Liver (tissue), 8 donors: ENCODE measurements at regions not wholly inside any gene's neighbourhood (a gene's known extent, or its start where the extent isn't known, plus 50 kb on each side); places are given as distances from the start of the nearest gene placed in this dataset.

Experiments
- DNase-seq: peaks from one replicate; pipeline ENCODE4 v3.0.0-alpha.2; 2017; ENCODE audit warnings: low spot score
- H3K27ac ChIP-seq, 2 donors: one replicate each; pipeline ENCODE4 v1.7.0; 2013; ENCODE audit warnings: inconsistent platforms in 2 of 2, low read length in 2 of 2, control low read depth in 1 of 2, low read depth in 1 of 2, mild to moderate bottlenecking in 1 of 2
- H3K27me3 ChIP-seq, 4 donors: one replicate each; pipeline versions ENCODE4 v1.6.1 to v1.7.0; 2013; ENCODE audit warnings: low read length in 3 of 4, inconsistent platforms in 1 of 4, mild to moderate bottlenecking in 1 of 4, moderate library complexity in 1 of 4; ENCODE audit not compliant: control insufficient read depth in 4 of 4, insufficient read depth in 4 of 4
- H3K36me3 ChIP-seq, 4 donors: one replicate each; pipeline versions ENCODE4 v1.6.1 to v1.7.0; 2013; ENCODE audit warnings: low read length in 3 of 4, mild to moderate bottlenecking in 3 of 4, low read depth in 1 of 4, moderate library complexity in 1 of 4; ENCODE audit not compliant: control insufficient read depth in 4 of 4, insufficient read depth in 3 of 4
- H3K4me1 ChIP-seq, 4 donors: one replicate each; pipeline versions ENCODE4 v1.6.1 to v1.7.0; 2013; ENCODE audit warnings: low read length in 3 of 4, mild to moderate bottlenecking in 3 of 4, moderate library complexity in 1 of 4; ENCODE audit not compliant: control insufficient read depth in 4 of 4, insufficient read depth in 4 of 4
- H3K4me3 ChIP-seq, 3 donors: one replicate each; pipeline versions ENCODE4 v1.6.1 to v1.7.0; 2013; ENCODE audit warnings: low read length in 3 of 3, control low read depth in 1 of 3, low read depth in 1 of 3, mild to moderate bottlenecking in 1 of 3
- H3K9ac ChIP-seq, 2 donors: one replicate each; pipeline ENCODE4 v1.7.0; 2013; ENCODE audit warnings: low read length in 2 of 2, mild to moderate bottlenecking in 2 of 2, moderate library complexity in 2 of 2, control low read depth in 1 of 2, low read depth in 1 of 2
- H3K9me3 ChIP-seq, 4 donors: one replicate each; pipeline versions ENCODE4 v1.6.1 to v1.7.0; 2013; ENCODE audit warnings: low read length in 3 of 4; ENCODE audit not compliant: control insufficient read depth in 4 of 4
- ATF3 ChIP-seq: IDR thresholded peaks from 2 replicates; pipeline ENCODE4 v1.6.1; 2016; ENCODE audit warnings: antibody characterized with exemption
- EGR1 ChIP-seq, 2 donors: IDR thresholded peaks; 2 replicates each; pipeline ENCODE4 v1.6.1; 2016 to 2018; ENCODE audit warnings: antibody characterized with exemption in 2 of 2, low read depth in 2 of 2
- FOXA1 ChIP-seq: IDR thresholded peaks from 2 replicates; pipeline ENCODE4 v1.6.1; 2016; ENCODE audit warnings: antibody characterized with exemption
- FOXA2 ChIP-seq: IDR thresholded peaks from 2 replicates; pipeline ENCODE4 v1.6.1; 2016; ENCODE audit warnings: antibody characterized with exemption
- GABPA ChIP-seq, 2 donors: IDR thresholded peaks in 1 of 2; conservative IDR thresholded peaks in 1 of 2; 2 replicates each; pipeline ENCODE4 v1.6.1; 2016; ENCODE audit warnings: antibody characterized with exemption in 2 of 2, mild to moderate bottlenecking in 1 of 2, moderate library complexity in 1 of 2
- HNF4A ChIP-seq, 2 donors: conservative IDR thresholded peaks; 2 replicates each; pipeline ENCODE4 v1.6.1; 2016; ENCODE audit warnings: antibody characterized with exemption in 2 of 2, mild to moderate bottlenecking in 2 of 2
- HNF4G ChIP-seq: IDR thresholded peaks from 2 replicates; pipeline ENCODE4 v1.6.1; 2016; ENCODE audit warnings: antibody characterized with exemption
- JUND ChIP-seq, 2 donors: IDR thresholded peaks; 2 replicates each; pipeline ENCODE4 v1.6.1; 2016; ENCODE audit warnings: antibody characterized with exemption in 2 of 2
- NR2F2 ChIP-seq: IDR thresholded peaks from 2 replicates; pipeline ENCODE4 v1.6.1; 2016; ENCODE audit warnings: antibody characterized with exemption
- RAD21 ChIP-seq, 2 donors: IDR thresholded peaks; 2 replicates each; pipeline ENCODE4 v1.6.1; 2016; ENCODE audit warnings: antibody characterized with exemption in 2 of 2, mild to moderate bottlenecking in 2 of 2
- REST ChIP-seq: IDR thresholded peaks from 2 replicates; pipeline ENCODE4 v1.6.1; 2016; ENCODE audit warnings: antibody characterized with exemption, mild to moderate bottlenecking
- RXRA ChIP-seq, 2 donors: IDR thresholded peaks; 2 replicates each; pipeline ENCODE4 v1.6.1; 2017 to 2018; ENCODE audit warnings: antibody characterized with exemption in 2 of 2, mild to moderate bottlenecking in 1 of 2
- SP1 ChIP-seq: IDR thresholded peaks from 2 replicates; pipeline ENCODE4 v1.6.1; 2018; ENCODE audit warnings: antibody characterized with exemption, mild to moderate bottlenecking
- TAF1 ChIP-seq: conservative IDR thresholded peaks from 2 replicates; pipeline ENCODE4 v1.6.1; 2016; ENCODE audit warnings: antibody characterized with exemption, mild to moderate bottlenecking
- YY1 ChIP-seq: IDR thresholded peaks from 2 replicates; pipeline ENCODE4 v1.6.1; 2016; ENCODE audit warnings: antibody characterized with exemption, mild to moderate bottlenecking
- ZBTB33 ChIP-seq: IDR thresholded peaks from 2 replicates; pipeline ENCODE4 v1.6.1; 2016; ENCODE audit warnings: antibody characterized with exemption
- WGBS: extraction: QIAGEN DNeasy Blood & Tissue Kit; methylation state at CpG from one replicate; pipeline ENCODE4 v1.1.7; 2013; 5-methylcytosine and 5-hydroxymethylcytosine counted together
- TF ChIP-seq, protein P1 (sequence below): IDR thresholded peaks from 2 replicates; pipeline ENCODE4 v1.6.1; 2016; ENCODE audit warnings: antibody characterized with exemption
- TF ChIP-seq, protein P2 (sequence below): fragments of 150-350 bp; IDR thresholded peaks from 2 replicates; pipeline ENCODE4 v1.5.1; 2017; ENCODE audit warnings: improper control_type of control experiment, low read depth, low read length; ENCODE audit not compliant: missing input control
- donor health status: healthy.
- donor health status: healthy.
- donor health status: healthy.
- donor health status: healthy.
- donor health status: healthy.

DNA sequence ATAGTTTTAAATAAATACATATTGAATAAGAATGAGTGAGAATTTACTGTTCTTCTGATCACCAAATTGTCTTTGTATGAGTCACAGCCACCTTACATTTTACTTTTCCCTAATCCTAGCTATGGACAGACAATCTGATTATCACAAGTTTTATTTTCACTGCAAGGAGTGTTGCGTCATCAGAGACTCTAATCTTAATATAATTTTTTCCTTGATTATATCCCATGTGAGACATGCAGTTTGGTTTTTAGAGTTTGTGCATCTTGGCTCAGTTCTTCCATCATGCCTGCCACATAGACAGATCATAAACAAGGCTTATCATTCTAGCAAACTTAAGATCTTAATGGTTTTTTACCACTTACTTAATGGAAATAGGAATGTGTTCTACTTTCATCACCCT lies 478.5 kb upstream of the CDH18 start (continued):
- no peak for TF ChIP-seq REST
- TF ChIP-seq RAD21 (IDR thresholded peaks at IDR 0.05) = no peak

- no peaks in the 10 kb centered on the region for H3K4me1 ChIP-seq
- WGBS = 52% methylated on average over 4 of the region's 4 CpGs
- DNase-seq = no peak
- H3K27me3 ChIP-seq = no peaks in the 10 kb centered on the region
- TF ChIP-seq ATF3 (no peak), JUND (IDR thresholded peaks at IDR 0.05) (no peak)
- H3K4me3 ChIP-seq = no peak overlapping the region
- H3K9me3 ChIP-seq = no peaks in the 10 kb centered on the region
- no peak overlapping the region for H3K27ac ChIP-seq
- H3K9ac ChIP-seq = no peak overlapping the region
- H3K36me3 ChIP-seq = no peaks in the 10 kb centered on the region
Measured at GRCh38 chr5:20463206-20463605, 475.2 kb upstream of the CDH18 start.

- no peaks in the 10 kb centered on the region for H3K4me1 ChIP-seq
- WGBS = 81% methylated on average over 3 of the region's 3 CpGs
- no peaks in the 10 kb centered on the region for H3K36me3 ChIP-seq
Measured at GRCh38 chr5:20446121-20446520, 458.1 kb upstream of the CDH18 start.

More at GRCh38 chr5:20446121-20446520, 458.1 kb upstream of the CDH18 start:
- no peak for TF ChIP-seq TAF1
- TF ChIP-seq HNF4G = no peak
- TF ChIP-seq HNF4A (conservative IDR thresholded peaks at IDR 0.05) = no peak
- TF ChIP-seq YY1 = no peak
- no peak for TF ChIP-seq RXRA (IDR thresholded peaks at IDR 0.05)
- TF ChIP-seq SP1 = no peak
- TF ChIP-seq REST = no peak
- no peak for TF ChIP-seq GABPA (IDR thresholded peaks at IDR 0.05 in 1 of 2, conservative IDR thresholded peaks at IDR 0.05 in 1 of 2)
- TF ChIP-seq FOXA1 = no peak
- TF ChIP-seq EGR1 (IDR thresholded peaks at IDR 0.05; ENCODE audit: low read depth in 2 of 2) = no peak
- TF ChIP-seq ATF3 = no peak
- TF ChIP-seq JUND (IDR thresholded peaks at IDR 0.05) = no peak
- TF ChIP-seq FOXA2 = no peak
- no peak for TF ChIP-seq RAD21 (IDR thresholded peaks at IDR 0.05)
- TF ChIP-seq, protein P1, sequence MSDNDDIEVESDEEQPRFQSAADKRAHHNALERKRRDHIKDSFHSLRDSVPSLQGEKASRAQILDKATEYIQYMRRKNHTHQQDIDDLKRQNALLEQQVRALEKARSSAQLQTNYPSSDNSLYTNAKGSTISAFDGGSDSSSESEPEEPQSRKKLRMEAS = no peak
- TF ChIP-seq, protein P2, sequence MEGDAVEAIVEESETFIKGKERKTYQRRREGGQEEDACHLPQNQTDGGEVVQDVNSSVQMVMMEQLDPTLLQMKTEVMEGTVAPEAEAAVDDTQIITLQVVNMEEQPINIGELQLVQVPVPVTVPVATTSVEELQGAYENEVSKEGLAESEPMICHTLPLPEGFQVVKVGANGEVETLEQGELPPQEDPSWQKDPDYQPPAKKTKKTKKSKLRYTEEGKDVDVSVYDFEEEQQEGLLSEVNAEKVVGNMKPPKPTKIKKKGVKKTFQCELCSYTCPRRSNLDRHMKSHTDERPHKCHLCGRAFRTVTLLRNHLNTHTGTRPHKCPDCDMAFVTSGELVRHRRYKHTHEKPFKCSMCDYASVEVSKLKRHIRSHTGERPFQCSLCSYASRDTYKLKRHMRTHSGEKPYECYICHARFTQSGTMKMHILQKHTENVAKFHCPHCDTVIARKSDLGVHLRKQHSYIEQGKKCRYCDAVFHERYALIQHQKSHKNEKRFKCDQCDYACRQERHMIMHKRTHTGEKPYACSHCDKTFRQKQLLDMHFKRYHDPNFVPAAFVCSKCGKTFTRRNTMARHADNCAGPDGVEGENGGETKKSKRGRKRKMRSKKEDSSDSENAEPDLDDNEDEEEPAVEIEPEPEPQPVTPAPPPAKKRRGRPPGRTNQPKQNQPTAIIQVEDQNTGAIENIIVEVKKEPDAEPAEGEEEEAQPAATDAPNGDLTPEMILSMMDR = no peak
- TF ChIP-seq NR2F2 = no peak
- no peak for TF ChIP-seq ZBTB33
- no peak for DNase-seq
- Histone ChIP-seq H3K27me3 (no peaks in the 10 kb centered on the region), H3K27ac (no peak overlapping the region), H3K9ac (no peak overlapping the region), H3K4me3 (no peak overlapping the region), H3K9me3 (no peaks in the 10 kb centered on the region)
